OCI-LY1 (cell line): ENCODE measurements at regions not wholly inside any gene's neighbourhood (a gene's known extent, or its start where the extent isn't known, plus 50 kb on each side); places are given as distances from the start of the nearest gene placed in this dataset.

Source experiments
- CTCF ChIP-seq: fragments of 200-600 bp; sonication (generic), shearing (Covaris generic); IDR thresholded peaks from 2 replicates; pipeline ENCODE4 v1.5.1; 2017; ENCODE audit warnings: mild to moderate bottlenecking, antibody characterized with exemption, low read length, moderate library complexity, mixed read lengths
- EZH2 ChIP-seq: fragments of 200-600 bp; sonication (generic), shearing (Covaris generic); IDR thresholded peaks from 2 replicates; pipeline ENCODE4 v1.8.0; 2017; ENCODE audit warnings: borderline replicate concordance, mixed run types, mild to moderate bottlenecking, antibody characterized with exemption, low read length, moderate library complexity, mixed read lengths

- no peak for TF ChIP-seq CTCF
- no peak for TF ChIP-seq EZH2
These were observed 821.1 kb downstream of the PCDH19 start for GRCh38 chrX:99588936-99589335.
